GM12878 (cell line): ENCODE measurements at regions not wholly inside any gene's neighbourhood (a gene's known extent, or its start where the extent isn't known, plus 50 kb on each side); places are given as distances from the start of the nearest gene placed in this dataset.

Source experiments
- ATAC-seq: fragments of 200-7000 bp; cut with Tn5 transposase; 3 replicates; pipeline ENCODE4 v1.9.1; 2020; ENCODE audit warnings: mild to moderate bottlenecking, moderate library complexity
- BruUV-seq: library from RNA; stranded (reverse); fragments of 400-500 nt; replicated peaks from 2 replicates; lab custom pipeline; 2021; lab: Mats Ljungman, UMichigan
- CTCF ChIA-PET: fragments of 300-600 bp; sonication (Branson Sonifier 250); formaldehyde crosslinking; extraction: SDS; loops from one replicate; lab custom pipeline; 2021; ENCODE audit warnings: inconsistent platforms; lab: Yijun Ruan, JAX
- POLR2A ChIA-PET: fragments of 350-600 bp; formaldehyde crosslinking; extraction: SDS; loops from one replicate; lab custom pipeline; 2021; ENCODE audit warnings: inconsistent platforms; lab: Charles Lee
- RAD21 ChIA-PET: fragments of 300-600 bp; sonication (Branson Sonifier 250); formaldehyde crosslinking; loops from one replicate; lab custom pipeline; 2023; ENCODE audit warnings: antibody characterized with exemption; ENCODE audit not compliant: unreplicated experiment; lab: Charles Lee
- SMC1A ChIA-PET: fragments of 300-600 bp; sonication (Branson Sonifier 250); formaldehyde crosslinking; loops from one replicate; lab custom pipeline; 2023; ENCODE audit not compliant: unreplicated experiment, uncharacterized antibody; lab: Charles Lee
- DNase-seq: peaks from one replicate; pipeline ENCODE4 v3.0.0-alpha.2; 2011; ENCODE audit warnings: low read depth, low spot score
- FAIRE-seq: peaks from 3 replicates; lab custom pipeline; 2011; peaks lifted over from hg19 to GRCh38; lab: Jason Lieb, UNC
- H2AFZ ChIP-seq: 2 replicates; pipeline ENCODE4 v1.6.0; 2011; ENCODE audit warnings: low read depth, low read length, control low read depth; ENCODE audit not compliant: control insufficient read depth
- H3K27ac ChIP-seq: 2 replicates; pipeline ENCODE4 v1.5.1; 2011; ENCODE audit warnings: control low read depth; ENCODE audit not compliant: control insufficient read depth, insufficient read depth
- H3K27me3 ChIP-seq, 2 experiments: replicated peaks in 1 of 2; 2 replicates each; pipeline versions ENCODE4 v1.6.0 to v1.6.1; 2011; ENCODE audit warnings: low read length in 1 of 2; ENCODE audit not compliant: control insufficient read depth in 2 of 2, insufficient read depth in 2 of 2
- H3K36me3 ChIP-seq, 2 experiments: 2 replicates each; pipeline ENCODE4 v1.5.1; 2011; ENCODE audit warnings: low read length in 1 of 2; ENCODE audit not compliant: control insufficient read depth in 2 of 2, insufficient read depth in 2 of 2
- H3K4me1 ChIP-seq: 2 replicates; pipeline ENCODE4 v1.6.1; 2011; ENCODE audit warnings: mild to moderate bottlenecking, low read length, moderate library complexity, mixed read lengths; ENCODE audit not compliant: control insufficient read depth, insufficient read depth
- H3K4me2 ChIP-seq: 2 replicates; pipeline ENCODE4 v1.6.0; 2011; ENCODE audit warnings: control low read depth; ENCODE audit not compliant: control insufficient read depth, insufficient read depth
- H3K4me3 ChIP-seq: fragments of 200-600 bp; sonication (generic); 2 replicates; pipeline ENCODE4 v1.5.1; 2016
- H3K79me2 ChIP-seq: 2 replicates; pipeline ENCODE4 v1.6.0; 2011; ENCODE audit warnings: low read length; ENCODE audit not compliant: control insufficient read depth, insufficient read depth
- H3K9ac ChIP-seq: 2 replicates; pipeline ENCODE4 v1.8.0; 2011; ENCODE audit warnings: low read length, control low read depth, mixed read lengths; ENCODE audit not compliant: control insufficient read depth, insufficient read depth
- H3K9me3 ChIP-seq: replicated peaks from 3 replicates; pipeline ENCODE4 v1.5.1; 2011; ENCODE audit warnings: mild to moderate bottlenecking, low read length; ENCODE audit not compliant: control insufficient read depth, insufficient read depth
- H4K20me1 ChIP-seq: 2 replicates; pipeline ENCODE4 v1.6.0; 2011; ENCODE audit not compliant: control insufficient read depth, insufficient read depth
- MYC ChIP-seq: IDR thresholded peaks from 2 replicates; pipeline ENCODE4 v1.6.1; 2011; ENCODE audit warnings: mild to moderate bottlenecking, low read length, moderate library complexity, inconsistent platforms; ENCODE audit not compliant: insufficient read depth, insufficient replicate concordance, insufficient read length, severe bottlenecking
- SKIL ChIP-seq: fragments of 450-650 bp; IDR thresholded peaks from 2 replicates; pipeline ENCODE4 v1.6.1; 2017; ENCODE audit warnings: mild to moderate bottlenecking, low read depth, inconsistent platforms; ENCODE audit not compliant: poor library complexity, severe bottlenecking
- WGBS: methylation state at CpG from one replicate; pipeline ENCODE4 v1.1.6; 2016; ENCODE audit warnings: low lambda C conversion rate; ENCODE audit not compliant: insufficient replicate concordance, insufficient coverage; ENCODE audit errors: missing lambda C conversion rate; 5-methylcytosine and 5-hydroxymethylcytosine counted together
- in situ Hi-C: fragments of 300-500 bp; cut with MboI; formaldehyde crosslinking; loops from 9 replicates; pipeline ENCODE4 v1.14.3; 2018; ENCODE audit warnings: mixed read lengths
- intact Hi-C: fragments of 100-400 bp; cut with micrococcal nuclease; formaldehyde crosslinking; loops from one replicate; pipeline ENCODE4 v1.14.2; 2022; ENCODE audit not compliant: unreplicated experiment

GRCh38 chr2:15772681-15773080 is 167.7 kb upstream of the MYCN start:
- no peaks in the 10 kb centered on the region for H3K4me1 ChIP-seq
- no peaks in the 10 kb centered on the region for H3K36me3 ChIP-seq
- no peak for DNase-seq
- no peaks in the 10 kb centered on the region for H3K79me2 ChIP-seq
- no peaks in the 10 kb centered on the region for H4K20me1 ChIP-seq
- TF ChIP-seq SKIL: no peak
- H2AFZ ChIP-seq: no peak overlapping the region
- POLR2A ChIA-PET: no interaction called here
- BruUV-seq: no TSS peak
- no peak for ATAC-seq
- FAIRE-seq: no peak
- H3K4me3 ChIP-seq: no peak overlapping the region
- H3K27me3 ChIP-seq: peaks cover 0 to 4% of the 10 kb centered on the region in 2 experiments; a peak in 2 of 4 replicates
- no peak overlapping the region for H3K9ac ChIP-seq
- RAD21 ChIA-PET: no interaction called here
- no peaks in the 10 kb centered on the region for H3K9me3 ChIP-seq
- CTCF ChIA-PET: no interaction called here
- intact Hi-C loops (no loop called here), in situ Hi-C loops (no loop called here)
- 47% methylated on average over 5 of the region's 5 CpGs for WGBS
- SMC1A ChIA-PET: no interaction called here
- no peak overlapping the region for H3K4me2 ChIP-seq
- H3K27ac ChIP-seq: no peak overlapping the region

GRCh38 chr2:15773204-15773603 is 167.1 kb upstream of the MYCN start:
- H4K20me1 ChIP-seq: no peaks in the 10 kb centered on the region
- ATAC-seq (no peak), DNase-seq (no peak), FAIRE-seq (no peak)
- no peaks in the 10 kb centered on the region for H3K36me3 ChIP-seq
- H3K9me3 ChIP-seq: no peaks in the 10 kb centered on the region
- POLR2A ChIA-PET: no interaction called here
- intact Hi-C loops: no loop called here
- RAD21 ChIA-PET: no interaction called here
- H3K27me3 ChIP-seq: peaks cover 0 to 1% of the 10 kb centered on the region in 2 experiments; a peak in 1 of 4 replicates
- H3K4me1 ChIP-seq: no peaks in the 10 kb centered on the region
- SMC1A ChIA-PET: no interaction called here
- H3K9ac ChIP-seq: no peak overlapping the region
- H2AFZ ChIP-seq: no peak overlapping the region
- no peaks in the 10 kb centered on the region for H3K79me2 ChIP-seq
- no peak overlapping the region for H3K27ac ChIP-seq
- H3K4me2 ChIP-seq: no peak overlapping the region
- CTCF ChIA-PET: no interaction called here
- in situ Hi-C loops: no loop called here
- BruUV-seq: no TSS peak
- 30% methylated on average over 8 of the region's 8 CpGs for WGBS
- TF ChIP-seq MYC: no peak
- no peak overlapping the region for H3K4me3 ChIP-seq
